H9 (cell line): ENCODE measurements at regions not wholly inside any gene's neighbourhood (a gene's known extent, or its start where the extent isn't known, plus 50 kb on each side); places are given as distances from the start of the nearest gene placed in this dataset.

Experiments
- DNase-seq: peaks from one replicate; pipeline ENCODE4 v3.0.0-alpha.2; 2017
- H2AFZ ChIP-seq: one replicate; pipeline ENCODE4 v1.6.1; 2013; ENCODE audit warnings: mild to moderate bottlenecking, low read length, control low read depth, moderate library complexity
- H2AK5ac ChIP-seq: 2 replicates; pipeline ENCODE4 v1.6.1; 2013; ENCODE audit warnings: low read length, control low read depth, mixed read lengths; ENCODE audit not compliant: insufficient read length
- H2BK120ac ChIP-seq: one replicate; pipeline ENCODE4 v1.6.1; 2013; ENCODE audit warnings: low read depth, mild to moderate bottlenecking, low read length, control low read depth, inconsistent platforms; ENCODE audit not compliant: poor library complexity, severe bottlenecking
- H2BK12ac ChIP-seq: 2 replicates; pipeline ENCODE4 v1.6.1; 2013; ENCODE audit warnings: low read length, control low read depth, mixed read lengths, low read depth; ENCODE audit not compliant: insufficient read length
- H2BK15ac ChIP-seq: 2 replicates; pipeline ENCODE4 v1.6.1; 2013; ENCODE audit warnings: low read depth, low read length, control low read depth
- H2BK20ac ChIP-seq: one replicate; pipeline ENCODE4 v1.6.1; 2013; ENCODE audit warnings: low read depth, mild to moderate bottlenecking, low read length, control low read depth, inconsistent platforms; ENCODE audit not compliant: poor library complexity, severe bottlenecking
- H2BK5ac ChIP-seq: 2 replicates; pipeline ENCODE4 v1.6.1; 2013; ENCODE audit warnings: low read length, control low read depth, mixed read lengths; ENCODE audit not compliant: insufficient read length
- H3K14ac ChIP-seq: 2 replicates; pipeline ENCODE4 v1.6.1; 2013; ENCODE audit warnings: low read length, control low read depth; ENCODE audit not compliant: insufficient read depth
- H3K18ac ChIP-seq: 2 replicates; pipeline ENCODE4 v1.6.1; 2013; ENCODE audit warnings: low read depth, mild to moderate bottlenecking, mixed read lengths, low read length, control low read depth; ENCODE audit not compliant: insufficient read length
- H3K23ac ChIP-seq: 2 replicates; pipeline ENCODE4 v1.6.1; 2013; ENCODE audit warnings: low read length, control low read depth, mixed read lengths, low read depth; ENCODE audit not compliant: insufficient read length
- H3K23me2 ChIP-seq: 2 replicates; pipeline ENCODE4 v1.6.1; 2013; ENCODE audit warnings: low read depth, mild to moderate bottlenecking, mixed read lengths, low read length, control low read depth; ENCODE audit not compliant: insufficient read length, poor library complexity, severe bottlenecking
- H3K27ac ChIP-seq: 2 replicates; pipeline ENCODE4 v1.5.1; 2013; ENCODE audit warnings: low read length, control low read depth, mixed read lengths, low read depth; ENCODE audit not compliant: insufficient read length
- H3K27me3 ChIP-seq: 2 replicates; pipeline ENCODE4 v1.6.1; 2013; ENCODE audit warnings: low read length, control low read depth, inconsistent platforms; ENCODE audit not compliant: insufficient read depth
- H3K4ac ChIP-seq: 2 replicates; pipeline ENCODE4 v1.6.1; 2013; ENCODE audit warnings: low read depth, mild to moderate bottlenecking, control low read depth, inconsistent platforms, low read length, moderate library complexity
- H3K4me1 ChIP-seq: 2 replicates; pipeline ENCODE4 v1.6.1; 2013; ENCODE audit warnings: low read length, control low read depth, inconsistent platforms; ENCODE audit not compliant: insufficient read depth
- H3K4me2 ChIP-seq: 2 replicates; pipeline ENCODE4 v1.6.1; 2013; ENCODE audit warnings: low read length, control low read depth, mixed read lengths; ENCODE audit not compliant: insufficient read length, insufficient read depth
- H3K56ac ChIP-seq: 2 replicates; pipeline ENCODE4 v1.6.1; 2013; ENCODE audit warnings: low read depth, mild to moderate bottlenecking, mixed read lengths, low read length, control low read depth; ENCODE audit not compliant: insufficient read length
- H3K79me1 ChIP-seq: 2 replicates; pipeline ENCODE4 v1.6.1; 2013; ENCODE audit warnings: low read depth, mild to moderate bottlenecking, moderate library complexity, low read length, control low read depth, inconsistent platforms; ENCODE audit not compliant: insufficient read depth, poor library complexity, severe bottlenecking
- H3K79me2 ChIP-seq: 2 replicates; pipeline ENCODE4 v1.6.1; 2013; ENCODE audit warnings: low read length, control low read depth, inconsistent platforms; ENCODE audit not compliant: insufficient read depth
- H3K9ac ChIP-seq: 2 replicates; pipeline ENCODE4 v1.6.1; 2013; ENCODE audit warnings: low read length, control low read depth, mixed read lengths; ENCODE audit not compliant: insufficient read length; ENCODE audit errors: extremely low read depth
- H3K9me3 ChIP-seq: one replicate; pipeline ENCODE4 v1.6.1; 2013; ENCODE audit warnings: low read depth, low read length, inconsistent platforms; ENCODE audit not compliant: control insufficient read depth
- H3T11ph ChIP-seq: one replicate; pipeline ENCODE4 v1.6.1; 2013; ENCODE audit warnings: mild to moderate bottlenecking, low read length, control low read depth, inconsistent platforms
- H4K20me1 ChIP-seq: one replicate; pipeline ENCODE4 v1.6.1; 2013; ENCODE audit not compliant: control insufficient read depth, insufficient read length, insufficient read depth
- H4K5ac ChIP-seq: 2 replicates; pipeline ENCODE4 v1.6.1; 2013; ENCODE audit warnings: low read depth, mild to moderate bottlenecking, mixed read lengths, low read length, control low read depth; ENCODE audit not compliant: insufficient read length
- H4K8ac ChIP-seq: replicated peaks from 2 replicates; pipeline ENCODE4 v1.6.1; 2013; ENCODE audit warnings: low read length, control low read depth, mixed read lengths, low read depth; ENCODE audit not compliant: insufficient read length
- H4K91ac ChIP-seq: 2 replicates; pipeline ENCODE4 v1.6.1; 2013; ENCODE audit warnings: low read depth, mild to moderate bottlenecking, moderate library complexity, mixed read lengths, low read length, control low read depth; ENCODE audit not compliant: insufficient read length
- H3K27ac Mint-ChIP-seq, 3 experiments: 2 replicates in 2 of 3; 3 replicates in 1 of 3; pipeline ENCODE4 v1.8.0; 2020 to 2021; ENCODE audit warnings: mixed read lengths in 3 of 3, mild to moderate bottlenecking in 1 of 3, moderate library complexity in 1 of 3
- H3K27me3 Mint-ChIP-seq: 2 replicates; pipeline ENCODE4 v1.8.0; 2021; ENCODE audit warnings: low read depth, mild to moderate bottlenecking, moderate library complexity, mixed read lengths
- H3K36me3 Mint-ChIP-seq, 3 experiments: 2 replicates in 2 of 3; 3 replicates in 1 of 3; pipeline ENCODE4 v1.8.0; 2020 to 2021; ENCODE audit warnings: low read depth in 3 of 3, mixed read lengths in 3 of 3; ENCODE audit not compliant: insufficient read depth in 1 of 3
- H3K4me1 Mint-ChIP-seq, 2 experiments: 2 replicates each; pipeline ENCODE4 v1.8.0; 2020; ENCODE audit warnings: mixed read lengths in 2 of 2
- H3K4me3 Mint-ChIP-seq, 2 experiments: 2 replicates in 1 of 2; 3 replicates in 1 of 2; pipeline ENCODE4 v1.8.0; 2020 to 2021; ENCODE audit warnings: mild to moderate bottlenecking in 2 of 2, mixed read lengths in 2 of 2, moderate library complexity in 1 of 2
- H3K9me3 Mint-ChIP-seq, 2 experiments: 2 replicates in 1 of 2; 3 replicates in 1 of 2; pipeline ENCODE4 v1.8.0; 2020; ENCODE audit warnings: mild to moderate bottlenecking in 2 of 2, mixed read lengths in 2 of 2, moderate library complexity in 1 of 2
- CTCF ChIP-seq: fragments of 200-600 bp; sonication (generic); conservative IDR thresholded peaks from 3 replicates; pipeline ENCODE4 v1.8.0; 2021; ENCODE audit warnings: antibody characterized with exemption, mild to moderate bottlenecking
- WGBS: extraction: QIAGEN DNeasy Blood & Tissue Kit; methylation state at CpG from one replicate; pipeline ENCODE4 v1.1.7; 2013; ENCODE audit warnings: missing lambda C conversion rate, low lambda C conversion rate, mixed read lengths; ENCODE audit not compliant: insufficient read length; ENCODE audit errors: extremely low coverage; 5-methylcytosine and 5-hydroxymethylcytosine counted together

DNA sequence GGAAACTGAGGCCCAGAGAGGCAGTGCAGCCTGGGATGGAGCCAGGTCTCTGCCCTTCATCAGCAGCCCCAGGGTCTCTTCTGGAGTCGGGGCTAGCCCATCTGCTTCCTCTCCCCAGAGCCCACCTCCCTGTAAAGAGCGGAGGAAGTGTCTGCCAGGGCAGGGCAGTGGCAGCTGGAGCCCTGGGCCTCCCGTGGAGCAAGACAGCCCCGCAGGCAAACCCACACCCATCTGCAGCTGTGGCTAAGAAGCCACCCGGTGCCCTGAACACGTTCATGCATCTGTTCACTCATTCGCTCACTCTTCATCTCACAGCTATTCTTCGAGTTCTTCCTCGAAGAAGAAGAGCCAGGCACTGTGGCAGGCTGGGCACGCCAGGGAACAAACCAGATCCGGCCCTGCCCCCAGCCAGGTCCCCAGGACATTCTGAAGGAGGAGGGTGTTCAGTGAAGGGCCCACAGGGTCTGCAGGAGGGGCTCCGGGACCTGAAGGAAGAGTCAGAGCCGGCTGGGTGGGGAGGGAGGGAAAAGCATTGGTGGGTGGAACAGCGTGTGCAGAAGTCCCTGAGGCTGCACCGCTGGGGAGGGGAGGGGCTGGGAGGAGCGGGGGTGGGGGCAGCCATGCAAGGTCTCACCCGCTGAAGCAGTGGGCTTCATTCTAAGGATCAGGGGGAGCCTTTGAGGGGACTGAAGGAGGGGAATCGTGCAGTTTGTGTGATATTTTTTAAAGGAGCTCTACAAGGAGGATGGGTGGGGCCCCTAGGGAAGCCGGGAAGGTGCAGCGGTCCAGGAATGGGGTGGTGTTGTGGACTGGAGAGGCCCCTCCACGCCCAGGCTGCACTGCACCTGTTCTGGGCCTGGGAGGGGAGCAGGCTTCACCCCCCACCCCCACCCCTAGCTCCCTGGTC is 99.1 kb downstream of the UNCX start:
- no peaks in the 10 kb centered on the region for H3K79me1 ChIP-seq
- Mint-ChIP-seq H3K4me1 (no peaks in the 10 kb centered on the region; a peak in 1 of 4 replicates), H3K27me3 (peaks cover 25% of the 10 kb centered on the region), H3K36me3 (no peaks in the 10 kb centered on the region), H3K4me3 (no peak overlapping the region), H3K9me3 (peaks cover 10 to 16% of the 10 kb centered on the region in 2 experiments), H3K27ac (no peak overlapping the region)
- H2AK5ac ChIP-seq = no peak overlapping the region
- H3K4ac ChIP-seq = no peak overlapping the region
- no peak overlapping the region for H2BK12ac ChIP-seq
- no peaks in the 10 kb centered on the region for H3K23me2 ChIP-seq
- no peaks in the 10 kb centered on the region for H4K20me1 ChIP-seq
- no peak overlapping the region for H2BK120ac ChIP-seq
- no peaks in the 10 kb centered on the region for H3K9me3 ChIP-seq
- no peak overlapping the region for H3T11ph ChIP-seq
- no peak overlapping the region; the same call in 1 of the 2 replicates for H3K14ac ChIP-seq
- H4K5ac ChIP-seq = no peak overlapping the region
- H3K79me2 ChIP-seq = no peaks in the 10 kb centered on the region
- no peak overlapping the region for H3K23ac ChIP-seq
- no peak overlapping the region for H3K27ac ChIP-seq
- no peak overlapping the region for H3K9ac ChIP-seq
- H3K4me1 ChIP-seq = no peaks in the 10 kb centered on the region
- no peak for TF ChIP-seq CTCF
- H3K4me2 ChIP-seq = no peak overlapping the region
- no peaks in the 10 kb centered on the region for H3K27me3 ChIP-seq
- H2AFZ ChIP-seq = no peak overlapping the region
- H2BK20ac ChIP-seq = no peak overlapping the region
- H4K91ac ChIP-seq = no peak overlapping the region
- no peak overlapping the region for H4K8ac ChIP-seq
- H3K56ac ChIP-seq = no peak overlapping the region
- no peak overlapping the region for H3K18ac ChIP-seq
- DNase-seq = no peak
- no peak overlapping the region for H2BK5ac ChIP-seq
- H2BK15ac ChIP-seq = no peak overlapping the region
- no CpG with 5 or more reads among the region's 21 CpGs for WGBS
